CD4-positive, alpha-beta T cell treated with Interleukin-6 at 100 ng/mL for 8 hours (primary cell): ENCODE measurements at regions not wholly inside any gene's neighbourhood (a gene's known extent, or its start where the extent isn't known, plus 50 kb on each side); places are given as distances from the start of the nearest gene placed in this dataset.

Experiments
- DNase-seq: peaks from one replicate; pipeline ENCODE4 v3.0.0-alpha.2; 2020; ENCODE audit warnings: mixed read lengths, low spot score

DNA sequence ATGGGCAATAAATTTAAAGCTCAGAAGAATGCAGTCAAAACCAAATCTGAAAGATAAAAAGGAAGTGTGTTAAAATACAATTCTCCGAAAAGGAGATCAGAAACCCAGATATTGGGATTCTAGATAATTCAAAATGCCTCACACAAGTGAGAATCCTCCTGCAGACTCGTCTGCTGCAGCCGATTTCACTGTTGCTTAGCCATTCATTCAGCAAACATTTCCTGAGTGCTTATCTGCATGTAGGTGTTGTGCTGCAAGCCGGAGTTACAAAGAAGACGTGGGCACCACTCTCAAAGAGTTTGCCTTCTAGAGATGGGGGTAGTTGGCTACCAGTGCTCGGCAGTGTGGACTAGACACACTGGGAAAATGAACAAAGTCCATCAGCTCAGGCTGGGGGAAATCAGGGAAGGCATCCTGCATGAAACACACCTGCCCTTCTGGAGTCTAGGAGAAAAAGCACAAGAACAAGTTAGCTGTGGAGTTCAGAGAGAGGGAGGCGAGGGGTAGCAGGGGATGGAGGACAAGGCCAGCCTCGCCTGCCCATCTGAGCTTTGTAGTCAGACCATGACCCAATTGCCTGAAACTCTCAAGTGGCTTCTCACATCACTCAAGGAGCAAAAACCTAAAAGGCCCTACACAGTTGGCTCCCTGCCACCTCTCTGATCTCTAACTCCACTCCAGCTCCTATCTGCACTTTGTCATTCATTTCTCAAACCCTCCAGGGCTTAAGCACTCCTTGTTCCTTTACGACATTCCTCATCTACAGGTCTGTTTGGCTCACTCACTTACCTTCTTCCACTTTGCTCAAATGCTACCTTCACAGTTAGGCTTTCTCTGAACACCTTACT, 310.0 kb upstream of the DDHD1 start:
- DNase-seq = no peak

DNA sequence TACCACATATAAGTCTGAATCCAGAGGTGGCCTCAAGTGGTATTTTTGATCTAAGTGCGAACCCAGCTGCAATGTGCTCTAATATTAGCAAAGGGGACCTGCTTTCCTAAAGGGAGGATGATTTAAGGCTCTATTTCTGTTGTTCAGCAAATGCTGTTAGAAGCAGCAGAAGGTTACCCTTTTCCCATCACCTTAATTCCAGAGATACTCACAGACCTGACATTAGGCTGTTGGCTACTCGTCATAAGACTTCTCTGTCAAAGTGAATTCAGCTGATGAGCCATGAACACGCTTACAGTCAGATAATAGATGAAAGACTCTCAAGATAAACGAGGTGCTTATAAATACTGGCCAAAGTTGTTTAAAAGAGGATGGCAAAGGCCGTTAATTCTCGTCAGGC, 308.7 kb upstream of the DDHD1 start:
- DNase-seq = no peak

DNA sequence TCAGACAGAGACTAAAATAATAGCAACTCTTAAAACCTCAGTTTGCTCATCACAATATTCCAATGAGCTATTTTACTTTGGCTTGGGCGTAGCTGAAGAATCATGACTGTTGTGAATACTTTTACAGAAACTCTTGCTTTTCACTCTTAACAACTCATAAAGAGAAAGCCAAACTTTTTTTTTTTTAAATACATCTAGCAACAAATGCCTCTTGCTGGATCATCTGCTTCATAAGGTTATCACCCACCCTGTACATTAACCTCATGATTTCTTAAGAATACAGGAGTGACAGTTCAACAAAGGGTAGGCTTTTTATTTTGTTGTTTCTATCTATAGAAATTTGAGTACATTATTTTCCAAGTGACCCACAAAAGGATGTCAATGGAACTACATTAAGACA, 307.4 kb upstream of the DDHD1 start:
- no peak for DNase-seq

DNA sequence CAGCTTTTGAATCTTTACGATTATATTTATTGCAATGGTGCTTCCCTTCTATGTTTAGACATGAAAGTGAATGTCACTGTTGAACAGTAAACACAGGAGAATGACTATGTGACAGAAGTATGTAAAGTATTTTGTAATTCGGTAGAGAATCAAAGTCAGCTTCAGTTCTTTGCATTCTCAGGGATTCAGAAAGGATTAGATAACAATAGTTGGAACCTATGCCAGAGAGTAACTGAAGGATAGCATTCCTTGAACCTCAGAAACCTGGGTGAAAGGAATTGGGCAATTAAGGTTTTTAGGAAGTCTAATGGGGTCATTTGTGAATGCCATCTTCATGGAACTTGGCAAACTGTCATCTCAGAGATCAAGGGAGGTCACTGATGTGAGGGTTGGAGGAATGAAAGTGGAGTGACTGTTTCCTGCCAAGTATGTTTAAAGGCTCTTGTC, 305.3 kb upstream of the DDHD1 start:
- no peak for DNase-seq

DNA sequence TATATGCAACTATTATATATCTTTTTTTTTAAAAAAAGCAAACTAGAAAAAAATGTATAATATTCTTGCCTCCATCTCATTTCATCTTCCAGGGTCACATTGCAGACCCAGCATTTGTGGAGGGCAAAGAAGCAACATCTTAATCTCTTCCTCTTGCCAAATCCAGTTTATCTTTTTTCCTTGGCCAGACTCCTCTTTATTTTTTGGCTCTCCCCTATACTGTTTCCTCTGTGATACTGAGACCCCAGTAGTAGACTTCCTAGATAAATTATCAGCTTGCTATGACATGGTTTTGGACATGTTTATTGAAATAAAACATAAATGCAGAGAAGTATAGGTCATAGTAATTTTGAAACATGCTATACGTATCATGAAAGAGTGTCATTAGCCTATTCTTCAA, 303.8 kb upstream of the DDHD1 start:
- no peak for DNase-seq

DNA sequence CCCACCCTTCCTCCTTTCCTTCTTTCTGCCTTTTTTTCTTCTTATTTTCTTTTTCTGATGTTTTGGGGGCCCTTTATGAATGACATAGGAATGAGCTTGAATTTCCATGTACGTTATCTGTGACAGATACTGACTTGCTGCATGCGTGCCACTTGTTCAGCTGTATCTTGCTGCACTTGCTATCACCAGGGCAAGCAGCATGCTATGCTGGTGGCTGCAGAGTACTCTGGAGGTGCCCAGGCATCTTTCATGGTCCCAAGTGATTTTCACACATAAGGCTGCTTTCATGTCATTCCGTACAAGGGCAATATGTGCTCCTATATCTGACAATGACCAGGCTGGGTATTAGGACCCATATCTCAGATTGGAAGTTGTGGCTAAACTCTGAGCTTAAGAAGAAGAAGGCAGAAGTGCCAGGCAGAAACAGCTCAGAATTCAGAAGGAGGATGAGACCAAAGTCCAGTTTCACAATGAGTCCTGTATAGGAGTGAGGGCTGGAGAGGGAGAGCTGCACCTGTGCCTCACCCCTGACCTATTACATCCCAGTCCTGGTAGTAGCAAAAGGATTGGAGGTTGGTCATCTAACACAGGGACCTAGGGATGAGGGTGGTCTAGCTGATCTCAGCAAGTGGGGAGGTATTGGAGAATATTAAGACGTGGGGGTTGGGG, 299.0 kb upstream of the DDHD1 start:
- DNase-seq = no peak

DNA sequence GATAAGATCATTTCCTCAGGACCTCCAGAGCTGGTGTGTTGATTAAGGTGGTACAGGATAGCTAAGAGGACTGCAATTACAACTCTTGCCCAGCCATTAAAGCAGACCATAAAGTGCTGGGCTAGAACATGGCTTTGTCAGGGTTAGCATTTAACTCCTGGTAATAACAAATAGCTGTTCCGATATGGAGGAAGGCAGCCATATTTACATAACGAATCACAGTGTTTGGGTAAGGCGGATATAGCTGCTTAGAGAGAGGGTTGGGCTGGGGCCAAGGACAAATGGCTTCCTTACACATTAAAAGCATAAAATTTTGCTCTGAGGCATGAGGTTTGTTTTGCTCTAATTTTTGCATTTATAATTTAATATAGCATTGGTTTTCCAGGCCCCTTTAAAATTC, 297.7 kb upstream of the DDHD1 start:
- no peak for DNase-seq

DNA sequence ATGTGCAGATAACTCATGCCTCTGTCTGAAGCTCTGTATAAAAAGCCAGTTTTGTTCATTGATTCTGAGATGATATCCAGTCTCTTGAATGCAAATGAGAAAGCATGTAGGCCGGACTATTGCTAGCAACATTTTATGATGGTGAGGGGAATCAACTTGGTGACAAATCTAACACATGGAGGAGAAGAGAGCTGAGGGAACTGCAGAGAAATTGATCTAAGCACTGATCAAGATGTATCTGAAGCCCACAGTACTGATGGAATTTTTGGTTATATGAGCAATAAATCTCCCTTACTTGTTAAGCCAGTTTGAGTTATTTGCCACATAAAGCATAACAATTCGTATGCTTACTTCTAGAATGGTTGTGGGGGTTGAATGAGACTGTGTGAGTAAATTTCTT, 295.6 kb upstream of the DDHD1 start:
- DNase-seq = no peak

DNA sequence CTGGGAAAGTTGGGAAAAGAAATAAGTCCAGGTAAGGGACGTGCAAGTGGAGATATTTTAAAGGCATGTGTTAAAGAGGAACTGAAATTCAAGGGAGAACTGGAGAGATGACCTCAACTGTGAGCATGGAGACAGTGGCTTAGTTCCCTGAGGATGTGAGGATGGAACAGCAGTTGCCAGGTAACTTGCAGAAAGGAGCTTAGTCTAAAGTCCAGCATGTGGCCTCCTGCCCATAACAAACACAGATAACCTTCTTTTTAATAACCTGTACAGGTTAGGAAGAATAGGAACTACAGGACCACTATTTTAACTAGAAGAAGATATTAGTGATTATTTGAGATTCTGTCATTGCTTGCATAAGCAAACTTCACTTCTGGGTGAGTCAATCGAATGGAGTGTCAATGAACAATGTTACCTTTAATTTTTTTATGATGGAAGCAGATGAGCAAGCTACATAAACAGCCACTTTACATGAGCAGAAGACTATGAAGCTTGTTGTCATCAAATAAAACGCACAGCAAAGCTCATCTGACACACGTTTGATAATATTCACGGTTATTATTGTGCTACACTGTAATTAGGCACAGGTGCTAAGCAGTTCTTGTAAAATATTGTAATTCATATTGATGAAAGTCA, 291.7 kb upstream of the DDHD1 start:
- DNase-seq = no peak

DNA sequence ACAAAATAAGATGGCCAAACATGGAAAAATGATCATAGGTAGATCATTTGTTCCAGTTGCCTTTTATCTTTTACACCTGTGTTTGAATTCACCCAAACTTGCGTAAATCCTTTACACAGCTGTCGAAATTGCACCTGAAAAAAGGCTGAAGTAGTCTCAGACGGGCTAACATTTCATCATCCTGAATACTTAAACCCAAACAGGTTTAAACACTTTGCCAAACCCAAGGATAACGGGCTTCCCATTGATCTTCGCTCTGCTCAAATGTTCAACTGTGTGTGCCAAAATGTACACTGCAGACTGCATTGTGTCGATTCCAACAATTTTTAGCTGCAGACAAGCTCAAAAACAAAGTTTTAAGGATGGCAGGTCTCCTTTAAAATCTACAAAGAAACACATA, 288.7 kb upstream of the DDHD1 start:
- no peak for DNase-seq

DNA sequence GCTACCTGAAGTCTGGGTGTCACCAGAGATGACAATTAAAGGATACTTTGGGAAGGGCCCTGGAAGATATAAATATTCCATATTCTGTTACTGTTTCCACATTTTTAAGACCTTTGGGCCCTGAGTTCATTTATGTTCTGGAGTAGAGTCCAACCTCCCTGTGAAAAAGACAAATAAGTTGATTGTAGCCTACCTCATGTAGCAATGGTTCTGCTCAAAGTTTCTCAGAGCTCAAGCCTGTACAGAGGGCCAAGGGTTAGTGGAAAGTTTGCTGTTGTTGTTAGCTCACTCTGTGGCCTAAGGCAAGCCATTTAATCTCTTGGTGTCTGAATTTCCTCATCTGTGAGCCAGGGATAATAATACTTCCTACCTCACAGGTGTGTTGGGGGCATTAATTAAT, 284.7 kb upstream of the DDHD1 start:
- no peak for DNase-seq

DNA sequence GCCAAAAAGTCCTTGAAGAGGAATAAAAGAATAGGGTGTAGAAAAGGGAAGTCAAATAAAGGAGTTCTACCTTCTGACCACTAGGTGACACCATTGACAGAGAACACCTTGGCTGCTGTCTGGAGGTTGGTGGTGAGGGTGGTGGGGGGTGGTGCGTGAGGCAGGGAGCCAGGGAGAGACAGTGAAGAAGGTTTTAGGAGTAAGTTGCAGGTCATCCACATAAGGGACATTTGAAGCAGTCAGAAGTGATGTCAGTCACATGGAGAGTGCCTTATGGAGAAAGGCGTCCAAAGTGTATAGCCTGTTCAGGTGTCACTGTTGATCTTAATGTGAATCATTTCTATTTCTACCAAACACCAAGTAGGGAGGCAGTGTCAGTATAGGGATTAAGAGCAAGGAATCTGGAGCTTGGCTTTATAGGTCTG, 279.3 kb upstream of the DDHD1 start:
- DNase-seq = no peak

DNA sequence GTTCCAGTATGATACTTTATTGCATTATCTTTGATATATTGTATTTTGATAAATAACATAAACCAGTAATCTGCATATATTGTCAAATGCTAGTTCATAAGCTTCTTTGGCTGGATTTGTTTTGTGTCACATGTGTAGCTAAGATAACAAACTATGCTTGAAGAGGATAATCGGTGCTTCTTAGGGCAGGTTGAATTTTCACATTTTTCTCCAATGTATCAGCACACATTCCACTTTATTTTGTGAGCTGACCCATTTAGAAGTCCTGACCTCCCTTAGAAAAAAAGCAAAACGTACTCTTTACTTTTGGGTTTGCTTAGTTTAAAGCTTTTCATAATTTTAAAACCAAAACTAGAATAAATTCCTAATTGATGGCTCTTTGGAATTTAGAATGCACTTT, 277.7 kb upstream of the DDHD1 start:
- no peak for DNase-seq

DNA sequence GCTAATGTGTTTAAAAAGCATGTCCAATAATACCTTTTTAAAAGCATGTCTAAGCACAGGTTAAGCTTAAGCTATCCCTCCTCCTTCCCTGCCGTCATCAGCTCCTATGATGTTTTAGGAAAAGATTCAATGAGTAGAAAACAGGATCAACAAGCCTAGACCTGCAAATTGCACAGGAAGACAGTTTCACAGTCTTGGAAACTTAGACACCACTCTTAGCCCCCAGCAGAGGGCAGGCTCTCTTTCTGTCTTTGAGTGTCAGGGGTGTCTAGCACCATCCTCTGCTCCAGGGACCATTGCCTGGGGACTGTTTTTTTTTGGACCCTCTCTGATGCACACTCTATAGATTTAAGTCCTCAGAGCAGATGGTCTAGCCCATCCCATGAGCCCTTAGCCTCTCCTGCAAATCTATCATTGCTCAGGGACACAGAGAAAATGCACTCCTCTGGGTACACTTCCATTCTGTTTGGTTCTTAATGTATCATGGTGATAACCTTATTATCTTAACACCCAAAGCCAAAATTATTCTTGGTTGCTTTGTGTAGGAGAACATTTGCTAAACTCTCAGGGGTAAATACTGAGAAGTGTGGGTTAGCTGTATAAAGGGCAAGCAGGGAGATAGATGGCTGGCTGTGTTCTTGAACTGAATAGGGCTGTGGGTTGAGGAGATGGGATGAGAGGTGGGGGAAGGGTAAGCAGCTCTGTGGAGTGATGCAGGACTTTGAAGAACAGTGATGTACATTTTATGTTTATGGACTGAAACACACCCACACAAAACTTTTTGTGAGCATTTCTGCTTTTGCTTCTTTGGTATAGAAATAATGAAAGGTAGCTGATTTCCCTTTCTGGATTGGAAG, 259.9 kb upstream of the DDHD1 start:
- no peak for DNase-seq

DNA sequence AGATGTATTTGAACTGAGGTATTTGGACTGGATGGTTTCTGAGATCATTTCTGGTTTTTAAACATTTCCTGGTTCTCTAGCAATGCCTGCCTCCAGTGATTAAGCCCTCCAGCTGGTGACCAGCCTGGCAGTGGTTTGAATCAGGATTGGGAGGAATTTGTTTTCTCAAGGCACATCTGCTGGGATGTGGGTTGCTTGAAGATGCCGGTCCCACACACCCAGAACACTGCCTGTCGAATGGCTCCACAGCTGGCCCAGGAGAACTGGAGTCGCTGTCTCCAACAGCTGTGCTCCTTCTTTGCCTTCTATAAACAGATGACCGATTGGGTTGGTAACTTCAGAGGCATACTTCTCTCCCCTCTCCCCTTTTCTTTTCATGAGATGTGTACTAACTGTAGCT, 258.0 kb upstream of the DDHD1 start:
- no peak for DNase-seq

DNA sequence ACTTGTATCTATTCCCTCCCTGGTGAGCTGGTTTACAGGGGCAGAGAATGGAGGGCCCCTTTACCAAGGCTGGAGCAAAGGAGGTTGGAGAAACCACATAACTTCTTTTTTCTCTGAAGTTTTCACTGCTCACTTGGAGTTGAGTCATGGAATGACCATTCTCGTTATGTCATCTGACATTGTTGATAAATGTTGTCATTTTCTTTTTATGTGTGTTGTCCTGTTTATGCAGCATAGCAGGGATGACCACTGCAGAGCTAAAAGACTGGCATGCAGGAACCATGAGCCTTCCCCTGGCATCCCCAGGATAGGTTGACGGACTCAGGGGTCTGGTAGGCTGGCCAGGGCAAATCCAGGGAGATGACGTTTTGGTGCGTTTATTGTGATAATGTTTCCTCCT, 256.8 kb upstream of the DDHD1 start:
- no peak for DNase-seq

DNA sequence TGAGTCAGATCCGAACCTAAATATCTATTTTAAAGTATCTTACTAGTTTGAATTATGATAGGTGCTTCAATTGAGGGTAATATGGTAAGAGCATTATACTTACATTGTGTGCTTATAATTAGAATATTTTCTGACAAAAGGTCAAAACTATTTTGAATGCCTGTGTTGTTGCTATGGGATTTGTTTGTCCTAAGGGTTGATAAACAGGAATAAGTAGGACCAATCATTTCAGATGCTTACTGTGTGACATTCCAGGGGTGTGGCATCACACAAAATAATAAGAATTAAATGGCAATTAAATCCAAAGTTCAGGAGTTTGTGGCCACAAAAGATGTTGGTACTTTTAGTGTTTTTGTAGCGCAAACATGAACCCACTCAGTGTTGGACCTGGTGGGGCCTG, 256.2 kb upstream of the DDHD1 start:
- no peak for DNase-seq

DNA sequence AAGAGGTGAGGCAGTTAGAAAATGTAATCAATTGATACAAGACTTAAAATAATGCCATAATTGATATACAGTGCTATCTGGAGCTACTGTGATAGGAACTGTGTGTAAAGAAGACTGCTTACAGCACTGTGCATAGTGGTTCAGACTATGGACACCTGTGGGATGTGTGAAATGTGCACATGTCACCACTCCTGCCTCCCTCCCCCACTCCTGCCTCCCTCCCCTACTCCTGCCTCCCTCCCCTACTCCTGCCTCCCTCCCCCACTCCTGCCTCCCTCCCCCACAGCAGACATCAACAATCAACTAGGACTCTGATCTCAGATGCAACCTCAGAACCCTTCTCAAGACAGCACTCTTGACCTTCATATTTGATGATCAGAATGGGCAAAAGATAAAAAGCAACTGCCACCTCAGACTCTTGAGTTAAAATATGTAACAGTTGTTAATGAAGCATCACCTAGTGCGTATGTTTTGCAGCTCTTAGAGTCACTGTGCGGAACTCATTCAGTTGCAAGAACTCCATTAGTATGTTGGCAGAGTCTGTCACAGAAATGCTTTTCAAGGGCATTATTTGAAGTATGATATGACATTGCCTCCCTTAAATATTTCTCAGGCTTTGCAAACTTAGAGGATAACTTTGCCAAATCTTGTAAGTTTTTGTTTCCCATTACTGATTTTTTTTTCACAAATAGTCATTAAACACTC, 255.2 kb upstream of the DDHD1 start:
- DNase-seq = no peak

DNA sequence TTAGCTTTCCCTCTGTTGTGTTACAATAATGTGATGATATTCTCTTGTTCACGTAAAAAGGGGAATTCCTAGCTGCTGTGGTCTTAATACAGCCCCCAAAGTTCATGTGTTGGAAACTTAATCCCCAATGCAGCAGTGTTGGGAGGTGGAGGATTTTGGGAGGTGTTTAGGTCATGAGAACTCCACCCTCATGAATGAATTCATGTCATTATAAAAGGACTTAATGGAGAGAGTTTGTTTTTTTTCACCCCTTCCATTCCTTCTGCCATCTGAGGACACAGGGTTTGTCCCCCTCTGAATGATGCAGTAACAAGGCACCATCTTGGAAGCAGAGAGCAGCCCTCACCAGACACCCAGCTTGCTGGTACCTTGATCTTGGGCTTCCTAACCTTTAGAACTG, 253.4 kb upstream of the DDHD1 start:
- no peak for DNase-seq

DNA sequence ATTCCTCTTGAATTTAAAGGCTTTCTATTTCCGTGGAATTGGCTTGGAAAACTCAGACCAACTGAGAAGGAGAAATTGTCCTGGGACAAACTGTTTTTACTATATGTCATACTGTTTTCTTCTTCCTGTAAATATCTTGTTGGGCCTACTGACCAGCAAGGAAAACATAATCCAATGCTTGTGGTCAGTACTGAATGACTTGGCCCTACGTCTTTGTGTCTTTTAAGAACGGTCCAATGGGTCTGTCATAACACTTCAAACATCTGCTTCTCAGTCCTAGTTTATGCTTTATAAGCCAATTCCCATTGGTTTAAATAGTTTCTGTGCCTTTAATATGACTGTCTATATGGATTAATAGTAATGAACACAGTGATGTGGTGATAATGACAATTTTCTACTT, 248.5 kb upstream of the DDHD1 start:
- no peak for DNase-seq

DNA sequence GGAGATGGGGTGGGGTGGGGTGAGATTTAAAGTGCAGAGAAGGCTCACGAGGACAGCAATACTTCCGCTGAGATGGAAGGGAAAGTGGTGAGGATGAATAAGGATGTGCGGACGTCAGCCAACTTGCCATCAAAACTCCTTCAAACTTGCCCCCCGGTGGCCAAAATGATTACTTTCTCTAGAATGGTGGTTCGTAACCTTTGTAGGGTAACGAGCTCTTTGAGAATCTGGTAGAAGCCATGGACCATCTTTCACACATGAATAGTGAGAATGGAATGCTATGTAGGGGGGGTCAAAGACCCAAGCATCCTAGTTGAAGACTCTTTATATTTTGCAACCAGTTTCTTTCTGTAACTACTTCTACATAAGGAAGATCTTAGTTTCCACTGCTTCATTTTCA, 245.9 kb upstream of the DDHD1 start:
- DNase-seq = no peak

DNA sequence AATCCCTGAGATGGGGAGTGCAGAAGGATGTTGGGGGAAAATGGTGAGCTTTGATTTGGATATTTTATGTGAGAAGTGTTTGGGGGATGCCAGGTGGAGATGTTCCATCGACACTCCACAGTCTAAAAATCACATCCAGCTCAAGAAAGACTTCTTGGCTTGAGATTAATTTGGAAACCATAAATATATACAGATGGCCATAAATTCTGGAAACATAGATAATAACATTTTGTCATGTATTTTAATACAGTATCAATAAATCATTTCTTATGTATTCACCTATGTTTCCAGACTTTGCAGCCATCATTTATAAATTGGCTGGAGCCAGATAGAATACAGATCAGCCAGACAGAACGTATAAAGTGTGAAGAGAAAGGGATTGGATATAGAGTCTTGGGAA, 245.5 kb upstream of the DDHD1 start:
- no peak for DNase-seq
